SKM-1 (cell line): ENCODE measurements at regions not wholly inside any gene's neighbourhood (a gene's known extent, or its start where the extent isn't known, plus 50 kb on each side); places are given as distances from the start of the nearest gene placed in this dataset.

Experiments used
- DNase-seq: peaks from one replicate; lab custom pipeline; 2025; ENCODE audit not compliant: unreplicated experiment; lab: John Stamatoyannopoulos, UW

DNA sequence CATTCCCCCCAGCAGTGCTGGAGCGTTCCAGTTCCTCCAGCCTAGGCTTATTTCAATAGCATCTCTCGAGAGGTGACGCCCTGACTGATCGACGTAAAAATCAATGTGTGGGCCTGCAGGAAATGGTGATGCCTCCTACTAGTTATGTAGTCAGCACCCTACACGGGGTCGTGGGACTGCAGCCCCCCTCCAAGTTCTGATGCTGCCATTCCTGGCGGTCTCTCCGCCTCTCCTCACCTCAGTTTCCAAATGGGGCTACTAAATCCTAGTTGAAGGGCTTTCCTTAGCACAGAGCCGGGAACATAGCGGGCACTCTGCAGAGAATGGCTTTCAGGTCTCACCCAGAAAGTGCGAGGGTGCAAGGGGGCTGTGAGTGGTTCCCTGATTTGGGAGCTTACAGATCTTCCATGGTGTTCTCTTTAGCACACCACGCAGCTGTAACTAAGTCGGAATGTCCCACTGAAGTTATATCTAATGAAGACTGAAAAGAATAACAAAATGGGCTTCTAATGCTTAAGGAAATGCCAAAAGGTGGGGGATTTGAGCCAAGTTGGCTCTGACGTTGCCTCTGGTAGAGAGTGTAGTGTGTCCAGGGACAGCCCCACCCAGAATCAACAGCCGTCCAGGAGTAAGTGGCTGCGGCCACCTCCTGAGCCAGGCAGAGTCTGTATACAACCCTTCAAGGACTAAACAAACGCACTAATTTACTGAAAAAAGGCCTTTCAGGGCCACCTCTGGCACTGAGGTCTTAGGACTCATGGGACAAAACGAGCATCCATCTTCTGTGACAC is 299.7 kb upstream of the FOXF1 start:
- no peak for DNase-seq

DNA sequence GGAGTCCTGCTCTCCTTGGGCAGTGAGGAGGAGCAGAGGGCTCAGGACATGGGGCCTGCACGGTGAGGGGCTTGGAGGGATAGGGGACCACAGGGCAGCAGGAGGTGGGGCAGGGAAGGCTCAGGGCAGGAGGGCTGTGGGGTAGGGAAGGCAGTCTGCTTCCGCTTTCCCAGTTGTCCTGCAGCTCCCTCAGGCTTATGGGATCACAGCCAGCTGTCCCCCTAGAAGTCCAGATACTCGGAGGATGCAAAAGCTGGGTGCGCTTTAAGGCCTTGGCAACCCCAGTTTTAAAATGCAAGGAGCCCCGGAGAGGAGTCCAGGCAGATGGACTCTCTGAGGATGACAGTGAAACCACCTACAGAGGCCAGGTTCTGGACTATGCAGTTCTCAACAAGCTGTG is 299.1 kb upstream of the FOXF1 start:
- no peak for DNase-seq

DNA sequence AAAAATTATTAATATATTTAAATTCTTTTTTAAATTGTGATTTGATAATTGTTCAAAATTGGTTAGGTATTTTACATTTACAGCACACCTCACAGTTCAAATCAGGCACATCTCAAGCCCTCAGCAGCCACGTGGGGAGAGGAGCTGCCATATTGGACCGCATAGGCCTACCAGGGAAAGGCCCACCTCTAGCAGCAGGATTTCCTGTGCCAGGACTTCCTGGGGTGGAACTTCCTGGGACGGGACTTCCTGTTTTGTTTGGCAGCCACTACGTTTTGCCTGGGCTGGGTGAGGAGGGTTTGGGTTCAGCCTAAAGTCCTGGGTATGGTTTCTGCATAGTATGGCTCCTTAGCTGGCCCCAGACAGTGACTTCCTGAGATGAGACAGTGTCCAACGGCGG is 298.5 kb upstream of the FOXF1 start:
- no peak for DNase-seq

DNA sequence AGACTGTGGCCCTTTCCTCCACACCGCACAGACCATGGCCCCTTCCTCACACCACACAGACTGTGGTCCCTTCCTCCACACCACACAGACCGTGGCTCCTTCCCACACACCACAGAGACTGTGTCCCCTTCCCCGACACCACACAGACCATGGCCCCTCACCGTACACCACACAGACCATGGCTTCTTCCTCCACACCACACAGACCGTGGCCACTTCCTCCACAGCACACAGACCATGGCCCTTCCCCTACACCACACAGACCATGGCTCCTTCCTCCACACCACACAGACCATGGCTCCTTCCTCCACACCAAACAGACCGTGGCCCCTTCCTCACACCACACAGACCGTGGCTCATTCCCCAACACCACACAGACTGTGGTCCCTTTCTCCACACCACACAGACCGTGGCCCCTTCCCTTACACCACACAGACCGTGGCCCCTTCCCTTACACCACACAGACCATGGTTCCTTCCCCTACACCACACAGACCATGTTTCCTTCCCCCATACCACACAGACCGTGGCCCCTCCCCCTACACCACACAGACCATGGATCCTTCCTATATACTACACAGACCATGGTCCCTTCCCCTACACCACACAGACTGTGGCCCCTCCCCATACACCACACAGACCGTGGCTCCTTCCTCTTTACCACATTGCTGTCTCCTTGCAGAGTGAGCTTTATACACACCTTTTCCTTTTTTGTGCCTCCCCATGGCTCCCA is 297.5 kb upstream of the FOXF1 start:
- DNase-seq, result no peak

DNA sequence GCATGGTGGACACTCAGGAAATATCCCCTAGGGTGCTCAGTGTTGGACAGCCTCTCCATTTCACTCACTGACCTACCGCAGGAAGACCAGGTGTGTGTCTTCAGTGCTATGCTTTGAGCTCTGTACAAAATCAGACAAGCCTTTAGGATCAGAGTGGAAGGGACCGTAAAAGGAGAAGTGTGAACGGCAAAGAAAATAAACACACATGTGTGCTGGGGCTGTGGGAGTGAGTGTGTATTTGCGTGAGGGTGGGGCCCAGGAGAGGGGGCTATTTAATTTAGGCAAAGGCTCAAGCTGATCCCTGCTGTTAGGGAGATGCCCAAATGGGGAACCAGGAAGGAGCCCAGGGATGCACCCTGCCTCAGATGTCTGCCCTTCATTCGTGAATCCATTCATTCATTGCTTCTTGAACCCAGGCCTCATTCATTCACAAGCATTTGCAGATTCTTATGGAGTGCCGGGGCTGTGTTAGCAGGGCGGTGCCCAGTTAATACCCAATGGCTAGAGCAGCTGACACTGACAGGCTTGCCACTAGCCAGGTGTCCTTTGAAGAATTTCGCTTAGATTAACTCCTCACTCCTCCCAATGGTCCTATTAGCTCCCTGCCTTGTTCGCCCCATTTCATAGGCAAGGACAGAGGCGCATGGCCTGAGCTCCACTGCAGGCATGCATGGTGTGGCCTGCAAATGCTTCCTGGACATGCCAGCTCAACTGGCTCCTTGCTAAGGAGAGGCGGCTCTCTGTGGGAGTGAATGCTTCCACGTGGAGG is 296.7 kb upstream of the FOXF1 start:
- DNase-seq, result no peak

DNA sequence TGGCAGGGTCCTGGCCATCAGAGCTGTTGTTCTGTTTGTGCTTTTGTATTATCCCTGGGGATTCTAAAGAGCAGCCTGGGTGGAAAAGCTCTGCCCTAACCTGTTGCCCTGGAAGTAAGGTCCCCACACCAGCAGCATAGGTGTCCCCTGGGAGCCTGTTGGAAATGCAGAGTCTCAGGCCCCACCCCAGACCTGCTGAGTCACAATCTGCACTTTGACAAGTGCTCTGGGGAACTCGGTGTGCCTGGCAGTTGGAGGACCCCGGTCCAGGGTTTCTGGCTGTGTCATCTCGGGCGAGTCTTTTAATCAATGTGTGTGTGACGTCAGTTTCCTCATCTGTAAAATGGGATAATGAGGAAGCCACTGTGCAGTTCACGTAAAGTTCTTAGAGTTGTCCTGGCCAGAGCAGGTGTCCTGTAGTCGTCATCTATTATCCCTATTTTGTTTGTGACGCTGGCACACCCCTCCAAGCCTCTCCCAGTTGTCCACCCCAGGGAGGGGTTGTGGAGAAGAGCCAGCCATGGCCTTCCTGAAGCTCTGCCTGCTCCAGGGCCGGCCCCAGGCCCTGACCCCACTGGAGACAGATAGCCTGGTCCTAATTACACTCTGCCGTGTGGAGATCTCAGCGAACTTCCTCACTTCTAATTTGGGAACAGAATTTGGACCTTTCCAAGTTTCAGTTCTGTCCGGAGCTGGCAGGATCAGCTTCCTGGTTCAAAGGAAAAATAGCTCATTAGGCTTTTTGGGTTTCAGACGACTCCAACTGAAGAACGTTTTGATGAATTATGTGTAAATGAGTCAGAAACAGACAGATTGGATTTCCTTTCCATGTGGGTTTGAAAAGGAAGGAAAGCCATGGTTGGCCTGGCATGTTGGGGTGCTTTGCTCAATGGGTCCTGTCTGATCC is 295.7 kb upstream of the FOXF1 start:
- no peak for DNase-seq

DNA sequence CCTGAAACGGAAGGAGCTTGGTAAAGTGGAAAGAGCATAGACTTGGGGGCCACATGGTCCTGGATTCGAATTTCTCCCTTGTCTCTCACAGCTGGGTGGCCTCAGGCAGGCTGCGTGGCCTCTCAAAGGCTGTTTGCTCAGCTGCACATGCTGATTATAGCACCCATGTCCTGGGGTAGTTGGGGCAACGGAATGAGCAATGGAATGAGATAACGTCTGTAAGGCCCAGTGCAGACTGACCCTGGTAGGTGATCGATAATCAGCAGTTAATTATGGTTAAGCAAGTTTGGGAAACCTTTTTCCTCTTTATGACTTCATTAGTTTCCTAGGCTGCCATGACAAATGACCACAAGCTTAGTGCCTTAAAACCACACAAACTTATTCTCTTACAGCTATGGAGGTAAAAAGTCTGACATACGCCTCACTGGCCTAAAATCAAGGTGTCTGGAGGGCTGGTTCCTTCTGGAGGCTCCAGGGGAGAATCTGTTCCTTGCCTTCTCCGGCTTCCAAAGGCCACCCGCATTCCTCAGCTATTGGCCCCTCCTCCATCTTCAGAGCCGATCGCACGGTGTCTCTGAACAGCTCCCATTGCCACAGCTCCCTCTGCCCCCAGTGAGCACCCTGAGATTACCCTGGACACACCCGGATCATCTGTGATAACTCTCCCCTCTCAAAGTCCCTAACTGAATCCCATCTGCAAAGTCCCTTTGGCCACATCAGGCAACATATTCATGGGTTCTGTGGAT is 294.9 kb upstream of the FOXF1 start:
- DNase-seq, result no peak

DNA sequence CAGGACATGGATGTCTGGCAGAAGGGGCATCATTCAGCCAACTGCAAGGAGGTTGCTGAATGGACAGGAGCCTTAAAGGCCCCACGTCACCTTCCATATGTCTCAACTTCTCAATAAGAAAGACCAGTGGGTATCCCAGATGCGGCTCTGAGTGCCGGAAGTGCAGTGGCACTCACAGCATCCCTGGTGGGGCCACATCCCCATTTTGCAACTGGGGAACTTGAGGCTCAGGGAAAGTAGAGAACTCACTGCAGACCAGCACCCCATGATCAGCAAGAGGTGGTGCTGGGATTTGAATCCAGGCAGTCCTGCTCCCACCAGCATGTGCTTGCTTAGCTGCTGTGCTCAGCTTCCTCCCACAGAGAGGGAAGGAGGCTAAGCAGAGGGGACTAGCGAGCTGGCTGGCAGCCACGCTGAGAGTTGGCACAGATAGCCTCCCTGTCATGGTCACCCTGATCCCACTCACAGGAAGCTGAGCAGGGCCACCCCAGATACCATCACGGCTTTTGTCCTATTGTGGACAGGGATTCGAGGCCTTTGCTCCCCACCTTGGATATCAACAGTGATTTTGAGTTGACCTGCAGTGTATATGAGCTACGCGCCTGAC is 294.2 kb upstream of the FOXF1 start:
- DNase-seq, result no peak

DNA sequence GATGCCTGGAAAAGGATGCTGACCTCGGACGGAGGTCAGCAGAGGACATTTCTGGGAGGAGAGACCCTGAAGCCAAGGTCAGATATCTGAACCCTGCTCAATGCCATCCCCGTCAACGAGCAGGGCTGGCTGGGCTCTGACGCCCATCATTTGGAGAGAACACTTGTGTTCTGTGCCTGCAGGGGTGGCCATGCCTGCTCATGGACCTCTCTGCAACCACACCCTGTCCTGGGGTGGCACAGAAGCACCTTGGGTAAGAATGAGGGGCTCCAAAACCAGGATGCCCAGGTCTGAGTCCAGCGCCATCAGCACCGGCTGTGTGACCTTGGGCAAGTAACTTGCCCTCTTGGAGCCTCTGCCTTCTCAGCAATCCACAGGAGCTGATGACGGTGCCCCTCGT is 293.7 kb upstream of the FOXF1 start:
- DNase-seq, result no peak

DNA sequence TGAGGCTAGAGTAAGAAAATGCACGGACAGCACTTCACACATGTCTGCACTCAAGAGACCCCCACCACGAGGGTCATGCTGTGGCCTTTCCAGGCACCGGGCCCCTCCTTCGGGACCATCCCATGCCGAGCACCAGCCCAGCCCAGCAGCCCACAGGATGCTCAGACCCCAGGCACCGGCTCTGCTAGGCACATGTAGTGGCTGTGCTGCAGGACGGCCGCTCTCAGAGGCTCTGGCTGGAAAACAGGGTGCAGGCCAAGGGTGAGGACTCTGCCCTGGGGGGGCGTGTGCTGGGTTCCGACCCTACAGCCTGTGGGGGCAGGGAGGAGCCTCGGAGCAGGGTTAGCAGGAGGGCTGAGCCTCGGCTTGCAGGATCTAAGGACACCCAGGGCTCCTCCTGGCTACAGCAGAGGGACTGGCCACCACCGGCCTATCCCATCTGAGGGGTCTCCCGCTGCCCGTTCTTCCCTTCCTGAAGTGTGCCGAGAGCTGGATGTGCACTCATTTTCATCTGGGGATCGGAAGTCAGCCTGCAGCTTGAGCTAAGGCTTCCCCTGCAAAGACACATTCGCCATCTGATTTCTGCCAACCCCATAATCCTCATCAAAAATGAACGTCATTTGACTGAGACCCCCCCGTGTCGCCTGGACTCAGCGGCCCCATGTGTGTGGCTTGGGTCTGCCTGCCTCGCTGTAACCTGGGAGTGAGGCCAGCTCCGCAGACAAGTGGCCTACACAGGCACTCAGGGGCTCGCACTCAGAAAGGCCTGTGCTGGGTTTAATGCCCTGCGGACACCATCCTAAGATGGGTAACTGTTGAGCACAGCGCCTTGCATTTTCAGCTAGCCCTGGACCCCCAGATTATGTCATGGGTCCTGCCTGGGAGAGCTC is 293.1 kb upstream of the FOXF1 start:
- no peak for DNase-seq

DNA sequence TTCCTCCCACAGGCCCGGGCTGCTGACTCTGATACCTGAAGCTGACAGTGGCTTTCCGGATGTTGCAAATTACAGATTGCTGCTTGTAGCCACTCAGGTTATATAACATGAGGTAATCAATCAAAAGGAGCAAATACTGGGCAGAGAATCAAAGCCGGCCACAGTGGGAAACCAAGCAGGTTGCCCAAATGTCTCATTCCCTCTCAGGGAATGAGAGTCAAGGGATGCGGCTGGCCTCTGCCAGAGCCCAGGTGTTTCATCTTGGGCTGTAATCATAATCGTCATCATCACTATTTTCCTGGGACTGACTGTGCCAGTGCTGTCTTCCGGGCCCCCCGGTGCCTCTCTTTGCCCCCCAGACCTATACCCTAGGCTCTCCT is 292.4 kb upstream of the FOXF1 start:
- no peak for DNase-seq

DNA sequence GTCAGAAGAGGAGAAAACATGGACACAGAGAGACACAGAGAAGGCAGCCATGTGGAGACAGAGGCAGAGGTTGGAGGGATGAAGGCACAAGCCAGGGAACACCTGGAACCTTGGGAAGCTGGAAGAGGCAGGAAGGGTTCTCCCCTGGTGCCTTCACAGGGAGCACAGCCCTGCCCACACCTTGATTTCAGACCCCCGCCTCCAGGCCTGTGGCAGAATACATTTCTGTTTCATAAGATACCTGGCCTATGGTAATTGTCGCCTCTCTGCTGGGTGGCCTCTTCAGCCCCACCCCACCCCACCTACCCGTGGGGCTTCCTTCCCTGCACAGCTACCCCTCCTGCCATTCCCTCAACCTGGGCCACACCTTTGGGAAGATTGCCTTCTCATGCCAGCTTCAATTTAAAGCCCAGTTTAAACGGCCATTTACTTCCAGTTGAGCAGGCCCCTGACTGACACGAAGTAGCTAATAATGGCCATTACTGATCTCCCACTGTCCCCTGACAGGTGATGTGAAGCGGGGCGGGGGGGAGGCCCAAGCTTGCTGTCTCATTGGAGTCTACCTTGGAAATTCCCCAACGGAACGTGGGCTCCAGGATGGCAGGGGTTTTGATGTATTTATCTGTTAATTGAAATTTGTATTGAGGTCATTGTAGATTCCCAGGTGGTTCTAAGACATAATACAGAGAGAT is 291.7 kb upstream of the FOXF1 start:
- DNase-seq, result no peak

DNA sequence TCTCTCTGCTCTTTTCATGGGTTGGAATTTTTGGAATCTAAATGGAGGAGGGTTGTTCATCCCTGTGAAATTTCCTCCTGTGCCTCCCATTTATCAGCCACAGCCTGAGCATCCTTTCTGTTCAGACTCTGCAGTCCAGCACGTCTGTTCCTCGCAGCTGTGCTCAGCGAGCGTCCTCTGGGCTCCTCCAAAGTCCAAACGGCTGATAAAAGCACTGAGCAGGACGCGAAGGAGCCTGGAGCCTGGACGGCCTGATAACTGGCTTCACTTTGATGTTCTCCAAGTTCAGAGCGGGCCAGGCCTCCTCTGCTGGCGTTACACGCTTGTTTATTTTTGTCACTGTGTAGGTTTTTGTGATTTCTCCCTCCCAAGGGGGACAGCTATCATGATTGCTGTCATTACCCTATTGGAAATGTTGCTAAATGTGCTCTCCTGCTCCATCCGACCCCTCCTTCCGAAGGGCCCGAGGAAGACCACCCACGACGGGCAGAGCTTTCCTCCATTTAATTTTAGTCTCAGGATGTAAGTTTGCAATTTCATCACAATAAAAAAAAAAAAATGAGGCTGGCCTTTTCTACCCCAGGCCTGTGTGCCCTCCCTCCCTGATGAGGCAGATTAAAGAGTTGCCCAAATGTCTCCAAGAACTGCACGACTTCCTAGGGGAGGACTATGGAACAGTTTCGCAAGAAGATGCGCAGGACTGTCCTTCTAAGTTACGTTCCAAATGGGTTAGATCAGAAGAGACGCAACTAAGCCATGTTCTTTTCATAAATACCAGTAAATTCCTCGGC is 290.5 kb upstream of the FOXF1 start:
- DNase-seq, result no peak

DNA sequence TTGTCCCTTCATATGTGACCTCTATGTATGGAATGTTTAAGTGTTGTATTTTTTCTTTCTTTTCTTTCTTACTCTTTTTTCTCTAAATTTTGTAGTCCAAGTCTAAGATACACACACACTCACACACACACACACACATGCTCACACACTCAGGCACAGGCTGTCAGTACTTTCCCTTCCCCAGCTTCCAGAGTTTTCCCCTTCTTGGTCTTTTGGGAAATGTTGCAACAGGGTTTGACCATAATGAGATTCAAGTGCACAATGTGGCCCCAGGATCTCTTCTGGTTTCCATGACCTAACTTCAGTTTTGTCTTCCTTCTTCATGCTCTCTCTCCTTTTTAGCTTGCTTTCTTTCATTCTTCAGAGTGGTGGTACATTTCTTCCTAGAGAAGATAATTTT is 289.8 kb upstream of the FOXF1 start:
- DNase-seq, result no peak

DNA sequence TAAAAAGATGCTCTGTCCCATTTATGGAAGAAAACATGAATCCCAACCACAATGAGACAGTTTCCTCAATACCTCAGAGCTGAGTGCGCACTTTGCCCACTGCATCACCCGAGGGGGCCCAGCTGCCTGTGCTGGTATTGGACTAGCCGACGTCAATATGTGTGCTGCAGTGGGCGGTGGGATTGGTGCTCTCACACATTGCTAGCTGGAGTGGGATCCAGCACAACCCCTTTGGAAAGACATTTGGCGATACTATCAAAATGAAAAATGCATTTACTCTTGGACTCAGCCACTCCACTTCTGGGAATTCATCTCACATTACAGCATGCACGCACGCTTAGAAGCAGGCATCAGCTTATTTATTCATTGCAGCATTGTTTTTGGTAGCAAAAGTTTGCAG is 289.2 kb upstream of the FOXF1 start:
- no peak for DNase-seq

DNA sequence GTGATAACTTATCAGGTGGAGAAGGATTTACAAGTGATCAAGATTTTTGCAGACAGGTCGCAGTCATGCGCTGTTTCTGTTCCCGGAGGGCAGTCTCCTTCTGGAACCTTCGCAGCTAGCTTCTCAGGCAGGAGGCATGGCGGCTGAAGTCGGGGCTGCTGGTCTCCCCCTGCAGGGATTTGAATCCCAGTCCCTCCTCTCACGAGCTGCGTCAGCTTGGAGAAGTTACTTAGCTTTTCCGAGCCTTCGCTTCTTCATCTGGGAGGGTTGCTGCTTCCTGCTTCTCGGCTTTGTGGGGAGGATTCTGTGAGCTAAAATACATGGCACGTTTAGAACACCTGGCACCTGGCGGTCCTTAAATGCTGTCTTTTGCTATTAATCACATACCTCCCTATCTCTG is 287.8 kb upstream of the FOXF1 start:
- no peak for DNase-seq

DNA sequence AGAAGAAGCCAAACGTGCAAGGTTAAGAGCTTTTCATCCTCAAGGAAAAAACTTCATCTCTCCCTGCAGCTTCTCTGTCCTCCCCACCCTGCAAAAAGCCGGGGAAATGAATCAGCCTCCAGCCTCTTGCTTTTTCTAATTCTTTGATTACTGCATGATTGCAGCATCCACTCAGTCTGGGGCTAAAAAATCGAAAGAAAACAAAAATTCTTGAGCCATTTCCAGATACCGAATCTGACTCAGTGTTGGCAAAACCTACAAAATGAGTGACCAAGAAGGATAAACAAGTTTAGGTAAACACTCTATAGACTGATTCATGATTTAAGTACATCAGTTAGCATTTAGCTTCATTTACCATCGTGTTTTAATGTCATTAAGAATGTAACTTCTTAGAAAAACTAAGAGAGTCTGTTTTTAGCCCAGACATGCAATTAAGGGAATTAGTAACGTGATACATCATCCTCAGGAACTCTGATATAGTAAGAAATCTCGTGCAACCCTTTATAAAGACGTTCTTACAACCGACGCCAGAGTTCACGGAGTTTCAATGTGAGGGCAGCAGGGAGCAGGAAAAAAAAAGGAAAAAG is 287.3 kb upstream of the FOXF1 start:
- DNase-seq, result no peak
